ENCODE measurements at regions not wholly inside any gene's neighbourhood (a gene's known extent, or its start where the extent isn't known, plus 50 kb on each side); places are given as distances from the start of the nearest gene placed in this dataset.

- no peak overlapping the region for H3K4me3 ChIP-seq (ENCODE audit: extremely low read depth in 1 of 4, insufficient read depth in 2 of 4, low read depth in 3 of 4, low read length in 4 of 4)
- no peak overlapping the region for H3K4ac ChIP-seq (replicated peaks; ENCODE audit: insufficient read length, low read depth, low read length)
- H2AK5ac ChIP-seq (ENCODE audit: low read depth, low read length) = no peak overlapping the region
- no peak overlapping the region for H3K56ac ChIP-seq (replicated peaks; ENCODE audit: insufficient read length, low read depth, low read length)
- H3K4me2 ChIP-seq (ENCODE audit: insufficient read depth in 1 of 2, low read depth in 2 of 2, low read length in 2 of 2) = no peak overlapping the region
- H4K5ac ChIP-seq (ENCODE audit: insufficient read length, low read depth, low read length) = no peak overlapping the region
- H2BK20ac ChIP-seq (ENCODE audit: low read length) = no peak overlapping the region
- H2BK15ac ChIP-seq (ENCODE audit: low read length) = no peak overlapping the region
- H3K23ac ChIP-seq (ENCODE audit: insufficient read length) = no peak overlapping the region
- no peak overlapping the region for H2BK120ac ChIP-seq (replicated peaks; ENCODE audit: low read depth, low read length)
- H3K9ac ChIP-seq (replicated peaks in 1 of 4; ENCODE audit: extremely low read depth in 1 of 4, low read depth in 3 of 4, low read length in 3 of 4) = no peak overlapping the region
- H3K36me3 ChIP-seq (ENCODE audit: control insufficient read depth in 2 of 4, insufficient read depth in 4 of 4, low read length in 3 of 4) = no peaks in the 10 kb centered on the region
- no peak for DNase-seq (ENCODE audit: low read depth in 1 of 2, low spot score in 2 of 2)
- no peaks in the 10 kb centered on the region for H4K20me1 ChIP-seq (replicated peaks in 1 of 2; ENCODE audit: control insufficient read depth in 1 of 2, insufficient read depth in 2 of 2, low read length in 2 of 2)
- no peak overlapping the region for H4K91ac ChIP-seq (replicated peaks; ENCODE audit: insufficient read length, low read length)
- no peak overlapping the region for H2AFZ ChIP-seq (ENCODE audit: low read length)
- no peaks in the 10 kb centered on the region for H3K9me3 ChIP-seq (ENCODE audit: insufficient read depth in 2 of 2, low read depth in 1 of 2, low read length in 1 of 2)
- H2BK12ac ChIP-seq (ENCODE audit: low read depth, low read length) = no peak overlapping the region
- no peaks in the 10 kb centered on the region for H3K79me1 ChIP-seq (ENCODE audit: low read depth, low read length)
- no peaks in the 10 kb centered on the region for H3K79me2 ChIP-seq (ENCODE audit: control insufficient read depth in 1 of 2, insufficient read depth in 2 of 2, low read length in 2 of 2)
- H4K8ac ChIP-seq (ENCODE audit: extremely low read depth, insufficient read depth, low read length) = no peak overlapping the region
- no peak for FAIRE-seq
- CTCF ChIA-PET (ENCODE audit: partially characterized antibody) = interaction anchor here (1.2 kb wide), 1 partner anchor 10 kb away, joined by 3 read pairs; no protein-coding TSS in a partner anchor
- no peaks in the 10 kb centered on the region for H3K27me3 ChIP-seq (replicated peaks in 1 of 4; ENCODE audit: control insufficient read depth in 3 of 4, extremely low read depth in 1 of 4, insufficient read depth in 3 of 4, low read length in 3 of 4)
- 89% methylated on average over 5 of the region's 5 CpGs; no CpG with 5 or more reads in 1 of the 2 experiments for WGBS, 2 experiments (ENCODE audit: extremely low coverage in 1 of 2, insufficient coverage in 1 of 2, insufficient read length in 1 of 2, insufficient replicate concordance in 2 of 2, low coverage in 1 of 2, low lambda C conversion rate in 2 of 2, missing lambda C conversion rate in 1 of 2)
- no peak overlapping the region for H3K27ac ChIP-seq (ENCODE audit: low read depth, low read length)
- no peaks in the 10 kb centered on the region for H3K4me1 ChIP-seq (replicated peaks in 1 of 4; ENCODE audit: control insufficient read depth in 3 of 4, insufficient read depth in 4 of 4, low read length in 3 of 4)
- no peaks in the 10 kb centered on the region for H3K23me2 ChIP-seq (ENCODE audit: low read depth, low read length)
- no peak overlapping the region for H3K18ac ChIP-seq (ENCODE audit: extremely low read depth, low read length)
- H2BK5ac ChIP-seq (ENCODE audit: low read depth, low read length) = no peak overlapping the region
- no peak overlapping the region for H3K14ac ChIP-seq (ENCODE audit: insufficient read length)
- POLR2A ChIA-PET (ENCODE audit: partially characterized antibody) = no interaction called here
- TF ChIP-seq SIN3A (conservative IDR thresholded peaks at IDR 0.05 in 1 of 2, IDR thresholded peaks at IDR 0.05 in 1 of 2; ENCODE audit: low read depth in 1 of 2, low read length in 2 of 2) (no peak), MAFK (IDR thresholded peaks at IDR 0.05; ENCODE audit: low read depth, low read length) (no peak), EZH2 (IDR thresholded peaks at IDR 0.05; ENCODE audit: low read depth, low read length, severe bottlenecking) (no peak), RNF2 (IDR thresholded peaks at IDR 0.05; ENCODE audit: borderline replicate concordance, low read depth, low read length, missing control alignments, poor library complexity, severe bottlenecking) (no peak), CHD2 (IDR thresholded peaks at IDR 0.05; ENCODE audit: low read length) (no peak), SRF (IDR thresholded peaks at IDR 0.05; ENCODE audit: low read depth, low read length) (no peak), RFX5 (IDR thresholded peaks at IDR 0.05; ENCODE audit: borderline replicate concordance, low read depth, low read length) (no peak), TEAD4 (IDR thresholded peaks at IDR 0.05; ENCODE audit: low read depth, low read length) (no peak), SUZ12 (IDR thresholded peaks at IDR 0.05; ENCODE audit: low read length) (no peak), ATF2 (IDR thresholded peaks at IDR 0.05; ENCODE audit: low read length) (no peak), CREB1 (IDR thresholded peaks at IDR 0.05) (no peak), RXRA (IDR thresholded peaks at IDR 0.05; ENCODE audit: insufficient read depth, low read depth, low read length) (no peak), CHD1 (IDR thresholded peaks at IDR 0.05; ENCODE audit: low read depth, low read length) (no peak)
Observed at GRCh38 chr4:187086151-187086550, 362.5 kb upstream of the FAT1 start.

Data from H1 (cell line).